BLaER1 treated with 17β-estradiol and CSF1 and Interleukin-3, amounts not matched to agents 10 nM and 100 nM (cell line): ENCODE measurements at regions not wholly inside any gene's neighbourhood (a gene's known extent, or its start where the extent isn't known, plus 50 kb on each side); places are given as distances from the start of the nearest gene placed in this dataset.

Experiments used
- H3K27ac ChIP-seq, 11 experiments: shearing (Covaris generic); formaldehyde crosslinking; 2 replicates each; pipeline ENCODE4 v1.8.1; 2022
- H3K27me3 ChIP-seq, 11 experiments: shearing (Covaris generic); formaldehyde crosslinking; 2 replicates each; pipeline ENCODE4 v1.8.1; 2022
- H3K36me3 ChIP-seq, 11 experiments: shearing (Covaris generic); formaldehyde crosslinking; 2 replicates each; pipeline ENCODE4 v1.8.1; 2022
- H3K4me1 ChIP-seq, 10 experiments: shearing (Covaris generic); formaldehyde crosslinking; 2 replicates each; pipeline ENCODE4 v1.8.1; 2022
- H3K4me2 ChIP-seq, 11 experiments: shearing (Covaris generic); formaldehyde crosslinking; 2 replicates each; pipeline ENCODE4 v1.8.1; 2022
- H3K4me3 ChIP-seq, 10 experiments: shearing (Covaris generic); formaldehyde crosslinking; 2 replicates each; pipeline ENCODE4 v1.8.1; 2022
- H3K9ac ChIP-seq, 11 experiments: shearing (Covaris generic); formaldehyde crosslinking; 2 replicates each; pipeline ENCODE4 v1.8.1; 2022
- H3K9me3 ChIP-seq, 11 experiments: shearing (Covaris generic); formaldehyde crosslinking; replicated peaks in 1 of 11; 2 replicates each; pipeline ENCODE4 v1.8.1; 2022
- H4K20me1 ChIP-seq, 11 experiments: shearing (Covaris generic); formaldehyde crosslinking; 2 replicates each; pipeline ENCODE4 v1.8.1; 2022
- Cebpa-rat ChIP-seq, 11 experiments: shearing (Covaris generic); IDR thresholded peaks; 2 replicates each; pipeline ENCODE4 v1.8.1; 2022

GRCh38 chr12:82213761-82214160, 144.4 kb downstream of the CCDC59 start:
- TF ChIP-seq Cebpa-rat (IDR thresholded peaks at IDR 0.05) = no peak
- Histone ChIP-seq H3K9ac (no peak overlapping the region), H3K27ac (no peak overlapping the region), H3K36me3 (no peaks in the 10 kb centered on the region), H3K4me2 (no peak overlapping the region), H3K9me3 (peaks cover 15 to 43% (median 23%) of the 10 kb centered on the region in 11 experiments), H3K4me1 (no peaks in the 10 kb centered on the region), H3K4me3 (no peak overlapping the region), H4K20me1 (no peaks in the 10 kb centered on the region), H3K27me3 (no peaks in the 10 kb centered on the region)

- Histone ChIP-seq H3K4me2 (no peak overlapping the region), H3K4me1 (no peaks in the 10 kb centered on the region), H3K9me3 (peaks cover 15 to 54% (median 25%) of the 10 kb centered on the region in 11 experiments), H4K20me1 (no peaks in the 10 kb centered on the region), H3K27ac (no peak overlapping the region), H3K36me3 (no peaks in the 10 kb centered on the region), H3K4me3 (no peak overlapping the region), H3K9ac (no peak overlapping the region), H3K27me3 (no peaks in the 10 kb centered on the region)
- TF ChIP-seq Cebpa-rat (IDR thresholded peaks at IDR 0.05) = no peak
Measured at GRCh38 chr12:82210882-82211281, 147.3 kb downstream of the CCDC59 start.

GRCh38 chr12:82209533-82209932, 148.7 kb downstream of the CCDC59 start:
- no peak overlapping the region for H3K9ac ChIP-seq
- no peaks in the 10 kb centered on the region for H3K27me3 ChIP-seq
- no peak overlapping the region for H3K4me2 ChIP-seq
- no peaks in the 10 kb centered on the region for H3K36me3 ChIP-seq
- no peaks in the 10 kb centered on the region for H3K4me1 ChIP-seq
- no peak overlapping the region for H3K27ac ChIP-seq
- peaks cover 15 to 55% (median 23%) of the 10 kb centered on the region in 11 experiments for H3K9me3 ChIP-seq
- TF ChIP-seq Cebpa-rat (IDR thresholded peaks at IDR 0.05) = no peak
- H4K20me1 ChIP-seq = no peaks in the 10 kb centered on the region
- H3K4me3 ChIP-seq = no peak overlapping the region

DNA sequence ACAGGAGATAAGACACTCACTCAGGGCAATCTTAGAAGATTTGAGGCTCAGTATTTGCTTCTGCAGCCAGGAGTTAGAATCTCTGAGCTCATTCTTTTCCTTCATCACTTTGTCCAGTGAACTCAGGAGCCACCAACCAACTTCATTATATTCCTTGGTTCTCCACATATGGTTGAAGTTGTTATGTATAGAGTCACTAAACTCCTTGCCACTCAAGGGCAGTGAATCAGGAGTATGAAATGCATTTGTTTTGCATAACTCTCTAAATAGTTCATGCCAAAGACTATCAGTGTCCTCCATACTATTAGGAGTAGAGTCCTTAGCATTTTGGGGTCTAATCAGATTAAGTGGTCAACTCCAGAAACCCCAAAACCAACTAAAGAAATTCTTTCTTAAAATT, 150.6 kb downstream of the CCDC59 start:
- no peaks in the 10 kb centered on the region for H4K20me1 ChIP-seq

DNA sequence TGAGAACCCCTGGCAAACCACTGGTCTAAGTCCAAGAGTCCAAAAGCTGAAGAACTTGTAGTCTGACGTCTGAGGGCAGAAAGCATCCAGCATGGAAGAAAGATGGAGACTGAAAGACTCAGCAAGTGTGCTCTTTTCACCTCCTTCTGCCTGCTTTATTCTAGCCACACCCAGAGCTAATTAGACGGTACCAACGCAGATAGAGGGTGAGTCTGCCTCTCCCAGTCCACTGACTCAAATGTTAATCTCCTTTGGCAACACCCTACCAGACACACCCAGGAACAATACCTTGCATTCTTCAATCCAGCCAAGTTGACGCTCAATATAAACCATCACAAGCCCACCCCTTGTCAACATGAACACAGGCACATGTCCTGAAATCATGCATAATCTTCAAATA, 155.1 kb downstream of the CCDC59 start:
- Histone ChIP-seq H3K27ac (no peak overlapping the region), H3K4me1 (no peaks in the 10 kb centered on the region), H3K4me3 (no peak overlapping the region), H3K9me3 (peaks cover 0 to 16% (median 0%) of the 10 kb centered on the region in 11 experiments; a peak in 4 of 22 replicates), H3K4me2 (no peak overlapping the region), H4K20me1 (no peaks in the 10 kb centered on the region), H3K36me3 (no peaks in the 10 kb centered on the region), H3K9ac (no peak overlapping the region), H3K27me3 (no peaks in the 10 kb centered on the region)
- TF ChIP-seq Cebpa-rat (IDR thresholded peaks at IDR 0.05) = no peak

More for the DNA sequence above, 150.6 kb downstream of the CCDC59 start:
- Histone ChIP-seq H3K9me3 (peaks cover 13 to 53% (median 19%) of the 10 kb centered on the region in 11 experiments), H3K4me3 (no peak overlapping the region), H3K4me1 (no peaks in the 10 kb centered on the region), H3K27me3 (no peaks in the 10 kb centered on the region), H3K27ac (no peak overlapping the region), H3K36me3 (no peaks in the 10 kb centered on the region), H3K4me2 (no peak overlapping the region), H3K9ac (no peak overlapping the region)
- TF ChIP-seq Cebpa-rat (IDR thresholded peaks at IDR 0.05) = no peak

DNA sequence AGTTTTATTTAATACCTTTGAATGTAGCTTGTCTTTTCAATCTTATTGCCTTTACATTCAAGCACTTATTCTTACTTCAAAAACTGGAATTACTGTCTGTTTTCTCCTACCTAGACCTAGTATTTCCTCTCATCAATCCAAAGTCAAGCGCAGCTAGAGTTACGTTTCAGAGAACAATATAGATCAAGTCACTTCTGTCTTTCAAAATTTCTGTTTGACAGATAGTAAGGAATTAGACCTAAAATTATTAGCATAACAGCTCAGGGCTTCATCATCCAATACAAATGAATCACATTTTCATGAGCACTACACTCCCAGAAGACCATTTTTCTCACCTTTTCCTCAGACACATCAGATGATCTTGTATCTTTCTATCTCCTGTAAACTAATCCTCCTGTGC, 170.6 kb downstream of the CCDC59 start:
- H3K36me3 ChIP-seq = no peaks in the 10 kb centered on the region
- no peaks in the 10 kb centered on the region for H3K27me3 ChIP-seq
- TF ChIP-seq Cebpa-rat (IDR thresholded peaks at IDR 0.05) = no peak
- H3K9me3 ChIP-seq = no peaks in the 10 kb centered on the region
- H3K4me2 ChIP-seq = no peak overlapping the region
- H3K4me3 ChIP-seq = no peak overlapping the region
- no peaks in the 10 kb centered on the region for H3K4me1 ChIP-seq
- H3K27ac ChIP-seq = no peak overlapping the region
- no peaks in the 10 kb centered on the region for H4K20me1 ChIP-seq
- no peak overlapping the region for H3K9ac ChIP-seq

DNA sequence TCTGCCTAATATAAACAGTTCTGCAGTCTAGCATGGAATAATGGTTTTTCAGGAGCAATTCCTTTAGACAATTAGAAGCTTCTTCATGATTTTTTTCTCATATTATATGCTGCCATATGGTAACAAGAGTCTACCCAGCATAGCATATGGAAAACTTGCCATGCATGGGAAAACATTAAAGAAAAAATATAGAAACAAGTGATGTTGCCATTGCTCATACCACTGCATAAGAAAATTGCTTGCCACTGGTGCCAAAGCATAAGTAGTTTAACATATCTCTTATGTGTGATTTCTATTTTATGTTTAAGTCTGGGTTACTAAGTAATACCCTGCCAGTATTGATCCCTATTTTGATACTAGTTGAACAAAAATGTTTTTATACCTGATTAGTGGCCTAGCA, 171.2 kb downstream of the CCDC59 start:
- no peaks in the 10 kb centered on the region for H3K36me3 ChIP-seq
- H3K9me3 ChIP-seq = no peaks in the 10 kb centered on the region
- H3K27me3 ChIP-seq = no peaks in the 10 kb centered on the region
- no peaks in the 10 kb centered on the region for H4K20me1 ChIP-seq
- TF ChIP-seq Cebpa-rat (IDR thresholded peaks at IDR 0.05) = no peak
- H3K4me3 ChIP-seq = no peak overlapping the region
- H3K4me2 ChIP-seq = no peak overlapping the region
- no peak overlapping the region for H3K9ac ChIP-seq
- no peaks in the 10 kb centered on the region for H3K4me1 ChIP-seq
- no peak overlapping the region for H3K27ac ChIP-seq

DNA sequence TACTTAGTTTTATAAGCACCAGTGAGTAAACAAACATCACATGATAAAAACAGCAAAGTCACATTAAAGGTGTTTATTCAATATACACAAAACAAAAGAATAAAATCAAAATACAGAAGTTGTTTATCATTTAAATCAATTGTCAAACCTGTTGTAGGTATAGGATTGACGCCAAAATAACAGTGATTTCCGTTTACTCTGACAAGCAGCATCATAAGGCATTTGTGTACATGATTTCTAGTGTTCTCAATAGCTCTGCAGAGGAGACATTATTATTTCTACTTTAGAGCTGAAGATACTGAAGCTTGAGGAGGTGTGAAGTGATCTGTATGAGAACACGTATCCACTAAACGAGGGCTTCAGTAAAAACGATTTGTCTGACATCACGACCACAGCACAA, 171.9 kb downstream of the CCDC59 start:
- no peak for TF ChIP-seq Cebpa-rat (IDR thresholded peaks at IDR 0.05)
- Histone ChIP-seq H3K36me3 (no peaks in the 10 kb centered on the region), H3K4me2 (no peak overlapping the region), H3K4me3 (no peak overlapping the region), H3K9ac (no peak overlapping the region), H3K9me3 (no peaks in the 10 kb centered on the region), H4K20me1 (no peaks in the 10 kb centered on the region), H3K4me1 (no peaks in the 10 kb centered on the region), H3K27ac (no peak overlapping the region), H3K27me3 (no peaks in the 10 kb centered on the region)

DNA sequence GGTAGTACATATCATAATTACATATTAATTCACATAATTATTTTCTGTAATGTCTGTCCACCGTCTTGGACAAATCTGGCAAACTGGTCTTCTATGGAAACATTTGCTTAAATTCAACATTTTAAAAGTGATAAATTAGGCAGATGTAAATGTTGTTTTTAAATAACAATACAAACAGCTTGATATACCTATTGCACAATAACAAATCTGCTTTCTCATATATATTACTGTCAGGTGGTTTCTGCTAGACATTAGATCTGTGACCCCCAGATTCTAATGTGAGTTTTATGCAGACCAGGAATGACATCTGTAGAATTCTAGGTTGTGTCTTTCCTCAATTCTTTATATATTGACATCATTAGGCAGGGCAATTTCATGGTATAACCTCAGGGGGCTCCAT, 173.3 kb downstream of the CCDC59 start:
- H3K27ac ChIP-seq = no peak overlapping the region
- no peaks in the 10 kb centered on the region for H3K4me1 ChIP-seq
- H3K9ac ChIP-seq = no peak overlapping the region
- no peak overlapping the region for H3K4me2 ChIP-seq
- no peaks in the 10 kb centered on the region for H3K36me3 ChIP-seq
- no peak overlapping the region for H3K4me3 ChIP-seq
- H3K27me3 ChIP-seq = no peaks in the 10 kb centered on the region
- TF ChIP-seq Cebpa-rat (IDR thresholded peaks at IDR 0.05) = peak in 1 of 11 experiments; percentile 36; a peak in 1 of 22 replicates
- H3K9me3 ChIP-seq = no peaks in the 10 kb centered on the region
- H4K20me1 ChIP-seq = no peaks in the 10 kb centered on the region

GRCh38 chr12:82182601-82183190, 175.5 kb downstream of the CCDC59 start:
- Histone ChIP-seq H3K4me3 (no peak overlapping the region), H3K9me3 (no peaks in the 10 kb centered on the region), H3K4me1 (no peaks in the 10 kb centered on the region), H3K4me2 (no peak overlapping the region), H4K20me1 (no peaks in the 10 kb centered on the region), H3K27ac (no peak overlapping the region), H3K36me3 (no peaks in the 10 kb centered on the region), H3K9ac (no peak overlapping the region), H3K27me3 (no peaks in the 10 kb centered on the region)
- no peak for TF ChIP-seq Cebpa-rat (IDR thresholded peaks at IDR 0.05)
